Breast epithelium (tissue), 3 donors: ENCODE measurements at regions not wholly inside any gene's neighbourhood (a gene's known extent, or its start where the extent isn't known, plus 50 kb on each side); places are given as distances from the start of the nearest gene placed in this dataset.

ENCODE experiments used
- CTCF ChIP-seq, 3 donors: fragments of 450-650 bp; IDR thresholded peaks; one replicate each; pipeline ENCODE4 v1.5.1; 2016 to 2017; ENCODE audit warnings: antibody characterized with exemption in 3 of 3, mild to moderate bottlenecking in 3 of 3, moderate library complexity in 3 of 3
- POLR2A ChIP-seq: fragments of 450-650 bp; IDR thresholded peaks from one replicate; pipeline ENCODE4 v1.6.1; 2016; ENCODE audit warnings: antibody characterized with exemption, mild to moderate bottlenecking, moderate library complexity

GRCh38 chr4:152045449-152045806 lies 284.6 kb upstream of the GATB start:
- TF ChIP-seq CTCF (IDR thresholded peaks at IDR 0.05) (no peak), POLR2A (no peak)
